Esophagus squamous epithelium (tissue), 5 donors: ENCODE measurements at regions not wholly inside any gene's neighbourhood (a gene's known extent, or its start where the extent isn't known, plus 50 kb on each side); places are given as distances from the start of the nearest gene placed in this dataset.

Experiments
- DNase-seq: peaks from one replicate; lab custom pipeline; 2025; lab: John Stamatoyannopoulos, UW
- H3K27ac ChIP-seq, 4 donors: fragments of 200-600 bp; sonication (generic); one replicate each; pipeline ENCODE4 v1.5.1; 2016 to 2019; ENCODE audit warnings: mild to moderate bottlenecking in 1 of 4
- H3K27me3 ChIP-seq, 4 donors: fragments of 200-600 bp; sonication (generic); 1 replicate in 3 of 4; 2 replicates in 1 of 4; pipeline versions ENCODE4 v1.5.1 to v1.6.0; 2017 to 2021; ENCODE audit warnings: antibody characterized with exemption in 1 of 4
- H3K36me3 ChIP-seq, 3 donors: fragments of 200-600 bp; sonication (generic); one replicate each; pipeline ENCODE4 v1.5.1; 2016 to 2019
- H3K4me1 ChIP-seq, 3 donors: fragments of 200-600 bp; sonication (generic); one replicate each; pipeline ENCODE4 v1.5.1; 2017 to 2019
- H3K4me3 ChIP-seq, 4 donors: fragments of 200-600 bp; sonication (generic); 1 replicate in 3 of 4; 2 replicates in 1 of 4; pipeline ENCODE4 v1.5.1; 2016 to 2019; ENCODE audit warnings: mild to moderate bottlenecking in 2 of 4, moderate library complexity in 1 of 4
- H3K9me3 ChIP-seq, 3 donors: fragments of 200-600 bp; sonication (generic); one replicate each; pipeline ENCODE4 v1.5.1; 2016 to 2019
- CTCF ChIP-seq, 6 experiments: fragments of 450-650 bp in 4 of 6; fragments of 200-600 bp in 2 of 6; sonication (generic) in 2 of 6; IDR thresholded peaks; one replicate each; pipeline ENCODE4 v1.5.1; 2016 to 2019; ENCODE audit warnings: antibody characterized with exemption in 6 of 6, mild to moderate bottlenecking in 4 of 6, moderate library complexity in 4 of 6
- POLR2A ChIP-seq, 4 donors: fragments of 450-650 bp; IDR thresholded peaks; one replicate each; pipeline ENCODE4 v1.6.1; 2017; ENCODE audit warnings: antibody characterized with exemption in 4 of 4, mild to moderate bottlenecking in 4 of 4, moderate library complexity in 3 of 4
- WGBS, 2 donors: methylation state at CpG; one replicate each; pipeline ENCODE4 v1.1.5; 2018; 5-methylcytosine and 5-hydroxymethylcytosine counted together
- intact Hi-C: fragments of 100-400 bp; cut with DNase I; formaldehyde crosslinking; loops from one replicate; pipeline ENCODE4 v1.15.0; 2022
- donor health status: DM: yes; HTN: yes; CAD: no.

- Histone ChIP-seq H3K4me3 (no peak overlapping the region), H3K27me3 (no peaks in the 10 kb centered on the region), H3K36me3 (no peaks in the 10 kb centered on the region), H3K4me1 (no peaks in the 10 kb centered on the region), H3K27ac (no peak overlapping the region), H3K9me3 (no peaks in the 10 kb centered on the region)
- no peak for DNase-seq
- TF ChIP-seq CTCF (IDR thresholded peaks at IDR 0.05) (no peak), POLR2A (IDR thresholded peaks at IDR 0.05) (no peak)
- intact Hi-C loops = no loop called here
- 65 to 82% methylated on average over 10 to 11 of the region's 11 CpGs for WGBS, 2 donors
Observed at GRCh38 chr18:77777163-77777562, 527.5 kb downstream of the GALR1 start.

- intact Hi-C loops = no loop called here
- no peaks in the 10 kb centered on the region for H3K9me3 ChIP-seq
- no peak overlapping the region for H3K4me3 ChIP-seq
- H3K4me1 ChIP-seq = no peaks in the 10 kb centered on the region
- TF ChIP-seq POLR2A (IDR thresholded peaks at IDR 0.05) = no peak
- no peak for DNase-seq
- H3K36me3 ChIP-seq = no peaks in the 10 kb centered on the region
- no peak overlapping the region for H3K27ac ChIP-seq
- no peaks in the 10 kb centered on the region for H3K27me3 ChIP-seq
- 83 to 86% methylated on average over 18 of the region's 18 CpGs for WGBS, 2 donors
Observed at GRCh38 chr18:77784759-77785379, 535.2 kb downstream of the GALR1 start.

GRCh38 chr18:77785415-77785975 lies 535.8 kb downstream of the GALR1 start:
- Histone ChIP-seq H3K9me3 (no peaks in the 10 kb centered on the region), H3K27me3 (no peaks in the 10 kb centered on the region), H3K4me3 (no peak overlapping the region), H3K4me1 (no peaks in the 10 kb centered on the region), H3K27ac (no peak overlapping the region), H3K36me3 (no peaks in the 10 kb centered on the region)
- 62 to 68% methylated on average over 7 of the region's 7 CpGs for WGBS, 2 donors
- DNase-seq = no peak
- intact Hi-C loops = no loop called here
- TF ChIP-seq CTCF (IDR thresholded peaks at IDR 0.05) (no peak), POLR2A (IDR thresholded peaks at IDR 0.05) (no peak)

GRCh38 chr18:77803024-77803423 lies 553.4 kb downstream of the GALR1 start:
- Histone ChIP-seq H3K27ac (no peak overlapping the region), H3K4me3 (no peak overlapping the region), H3K36me3 (no peaks in the 10 kb centered on the region), H3K9me3 (peaks cover 0 to 6% (median 0%) of the 10 kb centered on the region in 3 donors), H3K27me3 (no peaks in the 10 kb centered on the region), H3K4me1 (no peaks in the 10 kb centered on the region)
- intact Hi-C loops = no loop called here
- 42 to 43% methylated on average over 3 of the region's 3 CpGs for whole genome bisulfite sequencing, 2 donors
- TF ChIP-seq POLR2A (IDR thresholded peaks at IDR 0.05) (no peak), CTCF (IDR thresholded peaks at IDR 0.05) (no peak)
- no peak for DNase-seq

GRCh38 chr18:77804382-77804781 lies 554.7 kb downstream of the GALR1 start:
- Histone ChIP-seq H3K36me3 (no peaks in the 10 kb centered on the region), H3K9me3 (no peaks in the 10 kb centered on the region), H3K27ac (no peak overlapping the region), H3K4me3 (no peak overlapping the region), H3K27me3 (no peaks in the 10 kb centered on the region), H3K4me1 (no peaks in the 10 kb centered on the region)
- no peak for DNase-seq
- WGBS, 2 donors = 35 to 41% methylated on average over 2 of the region's 2 CpGs
- intact Hi-C loops = no loop called here
- TF ChIP-seq POLR2A (IDR thresholded peaks at IDR 0.05) (no peak), CTCF (IDR thresholded peaks at IDR 0.05) (no peak)
